Endothelial cell of umbilical vein (primary cell): ENCODE measurements at regions not wholly inside any gene's neighbourhood (a gene's known extent, or its start where the extent isn't known, plus 50 kb on each side); places are given as distances from the start of the nearest gene placed in this dataset.

ENCODE experiments used
- BruUV-seq: library from RNA; stranded (reverse); fragments of 400-500 nt; replicated peaks from 2 replicates; lab custom pipeline; 2021; lab: Mats Ljungman, UMichigan
- CTCF ChIA-PET: fragments of 300-600, 350-600 bp; sonication (Branson Sonifier 250); formaldehyde crosslinking; loops from one replicate; lab custom pipeline; 2021; ENCODE audit warnings: antibody characterized with exemption, inconsistent platforms; lab: Charles Lee
- POLR2A ChIA-PET: fragments of 300-600, 350-600 bp; sonication (Branson Sonifier 250); formaldehyde crosslinking; loops from one replicate; lab custom pipeline; 2021; ENCODE audit warnings: antibody characterized with exemption, inconsistent platforms; lab: Charles Lee
- DNase-seq: peaks from one replicate; pipeline ENCODE4 v3.0.0-alpha.2; 2011; ENCODE audit warnings: low read depth, low spot score
- FAIRE-seq: peaks from 2 replicates; lab custom pipeline; 2011; peaks lifted over from hg19 to GRCh38; lab: Jason Lieb, UNC
- H2AFZ ChIP-seq: 2 replicates; pipeline ENCODE4 v1.6.0; 2012; ENCODE audit warnings: low read depth, low read length, control low read depth, inconsistent platforms
- H3K27ac ChIP-seq: 2 replicates; pipeline ENCODE4 v1.5.1; 2011; ENCODE audit warnings: low read depth, mild to moderate bottlenecking, control low read depth, low read length, moderate library complexity; ENCODE audit not compliant: insufficient read depth
- H3K27me3 ChIP-seq, 2 experiments: 2 replicates each; pipeline versions ENCODE4 v1.6.0 to v1.6.1; 2011; ENCODE audit warnings: low read length in 2 of 2, mixed read lengths in 1 of 2; ENCODE audit not compliant: control insufficient read depth in 2 of 2, insufficient read depth in 2 of 2
- H3K36me3 ChIP-seq, 2 experiments: 2 replicates in 1 of 2; 3 replicates in 1 of 2; pipeline ENCODE4 v1.5.1; 2011; ENCODE audit warnings: low read length in 2 of 2, mild to moderate bottlenecking in 1 of 2, moderate library complexity in 1 of 2; ENCODE audit not compliant: control insufficient read depth in 2 of 2, insufficient read depth in 2 of 2; ENCODE audit errors: extremely low read depth in 1 of 2
- H3K4me1 ChIP-seq: 3 replicates; pipeline ENCODE4 v1.5.1; 2011; ENCODE audit warnings: mild to moderate bottlenecking, low read length; ENCODE audit not compliant: control insufficient read depth, insufficient read depth; ENCODE audit errors: extremely low read depth
- H3K4me2 ChIP-seq: 2 replicates; pipeline ENCODE4 v1.6.1; 2011; ENCODE audit warnings: low read length, control low read depth, mixed read lengths; ENCODE audit not compliant: insufficient read depth
- H3K4me3 ChIP-seq, 3 experiments: fragments of 200-600 bp in 1 of 3; sonication (generic), shearing (Covaris generic) in 1 of 3; replicated peaks in 1 of 3; 2 replicates each; pipeline ENCODE4 v1.5.1; 2011 to 2016; ENCODE audit warnings: control low read depth in 3 of 3, low read length in 3 of 3, mild to moderate bottlenecking in 2 of 3, inconsistent platforms in 1 of 3, low read depth in 1 of 3, moderate library complexity in 1 of 3; ENCODE audit not compliant: insufficient read depth in 1 of 3
- H3K79me2 ChIP-seq: 2 replicates; pipeline ENCODE4 v1.6.0; 2012; ENCODE audit warnings: low read length, inconsistent platforms; ENCODE audit not compliant: control insufficient read depth, insufficient read depth
- H3K9ac ChIP-seq: replicated peaks from 2 replicates; pipeline ENCODE3; 2011; ENCODE audit warnings: low read length, control low read depth; ENCODE audit not compliant: insufficient read depth; ENCODE audit errors: extremely low read depth
- H3K9me1 ChIP-seq: replicated peaks from 3 replicates; pipeline ENCODE4 v1.6.0; 2011; ENCODE audit warnings: mild to moderate bottlenecking, low read length; ENCODE audit not compliant: control insufficient read depth, insufficient read depth; ENCODE audit errors: extremely low read depth
- H3K9me3 ChIP-seq: replicated peaks from 2 replicates; pipeline ENCODE4 v1.5.1; 2012; ENCODE audit warnings: low read length, inconsistent platforms; ENCODE audit not compliant: control insufficient read depth, insufficient read depth
- H4K20me1 ChIP-seq: replicated peaks from 2 replicates; pipeline ENCODE3; 2011; ENCODE audit warnings: mild to moderate bottlenecking, low read length; ENCODE audit not compliant: control insufficient read depth, insufficient read depth; ENCODE audit errors: extremely low read depth
- EZH2 ChIP-seq: IDR thresholded peaks from 2 replicates; pipeline ENCODE4 v1.6.1; 2012; ENCODE audit warnings: borderline replicate concordance, low read depth, mild to moderate bottlenecking, moderate library complexity, low read length, inconsistent platforms; ENCODE audit not compliant: severe bottlenecking
- FOS ChIP-seq: IDR thresholded peaks from 2 replicates; pipeline ENCODE4 v1.6.1; 2011; ENCODE audit warnings: mild to moderate bottlenecking, low read length, moderate library complexity, borderline replicate concordance; ENCODE audit not compliant: insufficient read depth
- GATA2 ChIP-seq: IDR thresholded peaks from 2 replicates; pipeline ENCODE4 v1.7.0; 2011; ENCODE audit warnings: low read depth, mild to moderate bottlenecking, moderate library complexity, mixed read lengths, low read length; ENCODE audit not compliant: insufficient read length, insufficient read depth
- JUN ChIP-seq: IDR thresholded peaks from 2 replicates; pipeline ENCODE4 v1.6.1; 2011; ENCODE audit warnings: borderline replicate concordance, low read depth; ENCODE audit not compliant: insufficient read length, insufficient read depth
- MYC ChIP-seq: IDR thresholded peaks from one replicate; pipeline ENCODE4 v1.6.1; 2011; ENCODE audit warnings: mild to moderate bottlenecking, low read depth, low read length
- POLR2A ChIP-seq: IDR thresholded peaks from 2 replicates; pipeline ENCODE4 v1.6.1; 2012; ENCODE audit warnings: low read depth, mild to moderate bottlenecking, control low read depth, low read length
- POLR2AphosphoS5 ChIP-seq: IDR thresholded peaks from 2 replicates; pipeline ENCODE4 v1.6.1; 2012; ENCODE audit warnings: low read depth, mild to moderate bottlenecking, control low read depth, low read length, moderate library complexity; ENCODE audit not compliant: insufficient read depth
- dilution Hi-C: fragments of 300-500 bp; cut with MboI; formaldehyde crosslinking; loops from one replicate; pipeline ENCODE4 v1.15.0; 2019; ENCODE audit warnings: low sequenced_read_pairs; ENCODE audit not compliant: extremely low pct_ligation_motif_present
- intact Hi-C: fragments of 100-400 bp; cut with micrococcal nuclease; formaldehyde crosslinking; loops from one replicate; pipeline ENCODE4 v1.10.0; 2022
- TF ChIP-seq, protein P1 (sequence below): IDR thresholded peaks from 2 replicates; pipeline ENCODE4 v1.6.1; 2011; ENCODE audit not compliant: insufficient read depth, insufficient read length
- TF ChIP-seq, protein P2 (sequence below), 2 donors: IDR thresholded peaks; 1 replicate in 1 of 2; 2 replicates in 1 of 2; pipeline ENCODE4 v1.5.1; 2011; ENCODE audit warnings: low read length in 2 of 2, mild to moderate bottlenecking in 2 of 2, moderate library complexity in 2 of 2, control low read depth in 1 of 2, inconsistent platforms in 1 of 2, low read depth in 1 of 2; ENCODE audit not compliant: insufficient read depth in 1 of 2; ENCODE audit errors: extremely low read depth in 1 of 2

DNA sequence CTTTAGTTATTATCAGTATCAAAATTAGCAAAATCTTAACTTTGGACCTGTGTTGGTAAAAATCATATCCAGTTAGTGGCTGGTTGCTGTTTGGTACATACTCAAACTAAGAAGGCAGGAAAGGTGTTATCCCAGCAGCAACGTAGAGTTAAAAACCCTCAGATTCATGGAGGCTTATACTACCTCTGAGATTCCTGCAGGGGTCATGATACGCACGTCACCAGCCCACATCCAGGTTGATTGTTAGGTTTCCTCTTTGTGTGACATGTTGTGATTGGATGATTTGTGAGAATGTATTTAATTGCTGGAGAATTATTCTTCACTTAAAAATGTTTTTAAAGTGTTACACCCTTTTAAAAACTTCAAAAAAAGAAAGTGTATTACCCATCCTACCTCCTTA, 423.3 kb upstream of the ADGRL2 start:
- FAIRE-seq: no peak

More for the DNA sequence above, 423.3 kb upstream of the ADGRL2 start:
- no peak overlapping the region for H3K4me2 ChIP-seq
- no peaks in the 10 kb centered on the region for H3K79me2 ChIP-seq
- no peaks in the 10 kb centered on the region for H3K4me1 ChIP-seq
- no peak overlapping the region for H3K27ac ChIP-seq
- no TSS peak for BruUV-seq
- ChIA-PET POLR2A (no interaction called here), CTCF (no interaction called here)
- no peak overlapping the region for H3K9ac ChIP-seq
- no peaks in the 10 kb centered on the region for H3K9me1 ChIP-seq
- H3K36me3 ChIP-seq: no peaks in the 10 kb centered on the region
- no peak overlapping the region for H3K4me3 ChIP-seq
- intact Hi-C loops: no loop called here
- TF ChIP-seq MYC (no peak), GATA2 (no peak), EZH2 (no peak), FOS (no peak), POLR2A (no peak), POLR2AphosphoS5 (no peak), JUN (no peak)
- TF ChIP-seq, protein P1, sequence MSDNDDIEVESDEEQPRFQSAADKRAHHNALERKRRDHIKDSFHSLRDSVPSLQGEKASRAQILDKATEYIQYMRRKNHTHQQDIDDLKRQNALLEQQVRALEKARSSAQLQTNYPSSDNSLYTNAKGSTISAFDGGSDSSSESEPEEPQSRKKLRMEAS: no peak
- TF ChIP-seq, protein P2, sequence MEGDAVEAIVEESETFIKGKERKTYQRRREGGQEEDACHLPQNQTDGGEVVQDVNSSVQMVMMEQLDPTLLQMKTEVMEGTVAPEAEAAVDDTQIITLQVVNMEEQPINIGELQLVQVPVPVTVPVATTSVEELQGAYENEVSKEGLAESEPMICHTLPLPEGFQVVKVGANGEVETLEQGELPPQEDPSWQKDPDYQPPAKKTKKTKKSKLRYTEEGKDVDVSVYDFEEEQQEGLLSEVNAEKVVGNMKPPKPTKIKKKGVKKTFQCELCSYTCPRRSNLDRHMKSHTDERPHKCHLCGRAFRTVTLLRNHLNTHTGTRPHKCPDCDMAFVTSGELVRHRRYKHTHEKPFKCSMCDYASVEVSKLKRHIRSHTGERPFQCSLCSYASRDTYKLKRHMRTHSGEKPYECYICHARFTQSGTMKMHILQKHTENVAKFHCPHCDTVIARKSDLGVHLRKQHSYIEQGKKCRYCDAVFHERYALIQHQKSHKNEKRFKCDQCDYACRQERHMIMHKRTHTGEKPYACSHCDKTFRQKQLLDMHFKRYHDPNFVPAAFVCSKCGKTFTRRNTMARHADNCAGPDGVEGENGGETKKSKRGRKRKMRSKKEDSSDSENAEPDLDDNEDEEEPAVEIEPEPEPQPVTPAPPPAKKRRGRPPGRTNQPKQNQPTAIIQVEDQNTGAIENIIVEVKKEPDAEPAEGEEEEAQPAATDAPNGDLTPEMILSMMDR (IDR thresholded peaks at IDR 0.05; ENCODE audit: extremely low read depth in 1 of 2, insufficient read depth in 1 of 2, low read depth in 1 of 2, low read length in 2 of 2): no peak
- no peak overlapping the region for H2AFZ ChIP-seq
- dilution Hi-C loops: no loop called here
- H4K20me1 ChIP-seq: no peaks in the 10 kb centered on the region
- H3K27me3 ChIP-seq: no peaks in the 10 kb centered on the region
- no peak for DNase-seq
- no peaks in the 10 kb centered on the region for H3K9me3 ChIP-seq
